ENCODE measurements at regions not wholly inside any gene's neighbourhood (a gene's known extent, or its start where the extent isn't known, plus 50 kb on each side); places are given as distances from the start of the nearest gene placed in this dataset.
A peak's percentile ranks its signal among the peaks of the same experiment; 100 is the strongest.
"Not testable (repeated sequence)": the region's sequence is repeated elsewhere in the genome, so short reads cannot be mapped to it uniquely, and the experiment has no call there.

- no peak overlapping the region for H3K9ac ChIP-seq (ENCODE audit: insufficient read length)
- H3K36me3 ChIP-seq (ENCODE audit: insufficient read depth, low read length) = no peaks in the 10 kb centered on the region
- no peak overlapping the region for H3K4me3 ChIP-seq
- H3K27ac ChIP-seq = no peak overlapping the region
- H3K9me3 ChIP-seq (ENCODE audit: low read depth, low read length) = no peaks in the 10 kb centered on the region
- DNase-seq (ENCODE audit: low read depth, low spot score) = no peak
- no peak for TF ChIP-seq EZH2 (IDR thresholded peaks at IDR 0.05)
- TF ChIP-seq FOXP2 (optimal IDR thresholded peaks at IDR 0.05; ENCODE audit: control extremely low read depth, extremely low read length, insufficient read depth) = no peak
- no peak for TF ChIP-seq POLR2AphosphoS5 (IDR thresholded peaks at IDR 0.05; ENCODE audit: borderline replicate concordance, low read depth, low read length)
Measured at GRCh38 chr13:76668716-76669115, 217.5 kb downstream of the KCTD12 start.

GRCh38 chr13:76668141-76668540, 218.1 kb downstream of the KCTD12 start:
- Histone ChIP-seq H3K27ac (no peak overlapping the region), H3K9ac (ENCODE audit: insufficient read length) (no peak overlapping the region), H3K9me3 (ENCODE audit: low read depth, low read length) (no peaks in the 10 kb centered on the region), H3K4me3 (no peak overlapping the region), H3K36me3 (ENCODE audit: insufficient read depth, low read length) (no peaks in the 10 kb centered on the region)
- no peak for DNase-seq (ENCODE audit: low read depth, low spot score)
- TF ChIP-seq FOXP2 (optimal IDR thresholded peaks at IDR 0.05; ENCODE audit: control extremely low read depth, extremely low read length, insufficient read depth) (no peak), POLR2AphosphoS5 (IDR thresholded peaks at IDR 0.05; ENCODE audit: borderline replicate concordance, low read depth, low read length) (no peak), EZH2 (IDR thresholded peaks at IDR 0.05) (no peak)

DNA sequence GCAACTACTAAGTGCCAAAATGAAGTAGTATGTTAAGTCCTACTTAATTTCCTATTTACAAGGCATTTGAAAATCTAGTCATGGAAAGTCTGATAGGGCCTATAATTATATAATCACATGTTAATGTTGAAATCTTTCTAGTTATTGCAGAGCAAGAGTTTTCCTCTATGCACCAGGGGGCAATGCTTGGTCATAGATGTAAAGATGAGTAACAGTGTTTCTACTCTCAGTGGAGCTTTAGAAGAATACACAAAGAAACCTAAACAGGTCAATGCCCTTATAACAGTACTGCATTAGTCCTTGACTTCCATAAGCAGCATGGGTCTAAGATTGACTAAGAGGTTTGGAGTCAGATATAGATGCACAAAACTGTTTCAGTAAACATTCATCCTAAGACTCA, 218.7 kb downstream of the KCTD12 start:
- H3K27ac ChIP-seq = no peak overlapping the region
- H3K9ac ChIP-seq (ENCODE audit: insufficient read length) = no peak overlapping the region
- peak; percentile 16 for DNase-seq (ENCODE audit: low read depth, low spot score)
- no peaks in the 10 kb centered on the region for H3K9me3 ChIP-seq (ENCODE audit: low read depth, low read length)
- no peak for TF ChIP-seq FOXP2 (optimal IDR thresholded peaks at IDR 0.05; ENCODE audit: control extremely low read depth, extremely low read length, insufficient read depth)
- no peak for TF ChIP-seq EZH2 (IDR thresholded peaks at IDR 0.05)
- no peak for TF ChIP-seq POLR2AphosphoS5 (IDR thresholded peaks at IDR 0.05; ENCODE audit: borderline replicate concordance, low read depth, low read length)
- H3K4me3 ChIP-seq = no peak overlapping the region
- no peaks in the 10 kb centered on the region for H3K36me3 ChIP-seq (ENCODE audit: insufficient read depth, low read length)

DNA sequence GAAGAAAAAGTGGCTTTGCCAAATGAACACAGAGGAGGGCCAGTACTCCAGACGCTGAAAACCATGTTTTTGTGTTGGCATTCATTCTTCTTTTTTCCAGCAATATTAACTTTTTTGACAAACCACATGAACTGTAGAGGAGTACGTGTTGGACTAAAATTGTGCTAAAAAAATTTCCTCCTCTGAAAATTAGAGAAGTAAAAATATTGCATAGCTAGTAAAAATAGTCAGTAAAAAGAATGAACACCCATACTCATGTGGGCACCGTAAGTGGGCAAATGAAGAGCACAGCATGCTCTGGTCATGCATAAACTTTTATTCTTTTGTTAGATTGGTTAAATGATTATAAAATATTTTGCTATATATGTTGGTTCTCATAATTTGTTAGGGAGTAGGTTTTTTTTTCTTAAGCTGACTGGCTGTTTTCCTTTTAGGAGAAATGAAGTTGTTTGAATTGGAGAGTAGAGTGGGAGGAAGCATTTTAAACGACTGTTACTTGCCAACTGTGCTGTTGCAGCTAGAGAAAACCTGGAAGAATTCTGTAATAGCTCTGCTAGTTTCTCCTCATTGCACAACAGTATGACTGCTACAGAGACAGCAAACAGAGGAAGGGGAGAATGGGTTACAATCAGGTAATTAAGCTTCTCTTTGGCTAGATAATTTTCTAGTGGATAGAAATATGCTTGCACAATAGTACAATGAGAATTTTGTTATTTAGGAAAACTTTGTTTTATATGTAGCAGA, 222.4 kb downstream of the KCTD12 start:
- Histone ChIP-seq H3K9me3 (ENCODE audit: low read depth, low read length) (no peaks in the 10 kb centered on the region), H3K36me3 (ENCODE audit: insufficient read depth, low read length) (no peaks in the 10 kb centered on the region), H3K4me3 (no peak overlapping the region), H3K27ac (no peak overlapping the region), H3K9ac (ENCODE audit: insufficient read length) (no peak overlapping the region)
- no peak for DNase-seq (ENCODE audit: low read depth, low spot score)
- TF ChIP-seq FOXP2 (optimal IDR thresholded peaks at IDR 0.05; ENCODE audit: control extremely low read depth, extremely low read length, insufficient read depth) (no peak), EZH2 (IDR thresholded peaks at IDR 0.05) (no peak), POLR2AphosphoS5 (IDR thresholded peaks at IDR 0.05; ENCODE audit: borderline replicate concordance, low read depth, low read length) (no peak)

DNA sequence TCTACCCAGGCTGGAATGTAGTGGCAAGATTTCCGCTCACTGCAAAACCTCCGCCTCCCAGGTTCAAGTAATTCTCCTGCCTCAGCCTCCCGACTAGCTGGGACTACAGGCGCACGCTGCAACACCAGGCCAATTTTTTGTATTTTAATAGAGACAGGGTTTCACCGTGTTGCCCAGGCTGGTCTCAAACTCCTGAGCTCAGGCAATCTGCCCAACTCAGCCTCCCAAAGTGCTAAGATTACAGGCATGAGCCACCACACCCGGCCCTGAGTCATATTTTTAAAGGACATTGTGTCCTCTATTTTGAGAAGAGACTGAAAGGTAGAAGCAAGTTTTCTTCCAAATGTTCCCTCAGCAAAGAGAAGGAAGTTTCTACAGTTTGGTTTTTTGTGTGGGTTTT, 227.1 kb downstream of the KCTD12 start:
- DNase-seq (ENCODE audit: low read depth, low spot score); H3K27ac ChIP-seq; H3K36me3 ChIP-seq (ENCODE audit: insufficient read depth, low read length); H3K4me3 ChIP-seq; H3K9me3 ChIP-seq (ENCODE audit: low read depth, low read length); H3K9ac ChIP-seq (ENCODE audit: insufficient read length): not testable (repeated sequence)

- Histone ChIP-seq H3K9ac (ENCODE audit: insufficient read length) (no peak overlapping the region), H3K27ac (no peak overlapping the region), H3K36me3 (ENCODE audit: insufficient read depth, low read length) (no peaks in the 10 kb centered on the region), H3K9me3 (ENCODE audit: low read depth, low read length) (no peaks in the 10 kb centered on the region), H3K4me3 (no peak overlapping the region)
- no peak for TF ChIP-seq EZH2 (IDR thresholded peaks at IDR 0.05)
- no peak for TF ChIP-seq FOXP2 (optimal IDR thresholded peaks at IDR 0.05; ENCODE audit: control extremely low read depth, extremely low read length, insufficient read depth)
- no peak for TF ChIP-seq POLR2AphosphoS5 (IDR thresholded peaks at IDR 0.05; ENCODE audit: borderline replicate concordance, low read depth, low read length)
- DNase-seq (ENCODE audit: low read depth, low spot score) = no peak
Measured at GRCh38 chr13:76656500-76656899, 229.7 kb downstream of the KCTD12 start.

- no peak overlapping the region for H3K9ac ChIP-seq (ENCODE audit: insufficient read length)
- no peak for TF ChIP-seq EZH2 (IDR thresholded peaks at IDR 0.05)
- no peak for TF ChIP-seq FOXP2 (optimal IDR thresholded peaks at IDR 0.05; ENCODE audit: control extremely low read depth, extremely low read length, insufficient read depth)
- TF ChIP-seq POLR2AphosphoS5 (IDR thresholded peaks at IDR 0.05; ENCODE audit: borderline replicate concordance, low read depth, low read length) = no peak
- no peak for DNase-seq (ENCODE audit: low read depth, low spot score)
- no peaks in the 10 kb centered on the region for H3K36me3 ChIP-seq (ENCODE audit: insufficient read depth, low read length)
- no peak overlapping the region for H3K4me3 ChIP-seq
- no peaks in the 10 kb centered on the region for H3K9me3 ChIP-seq (ENCODE audit: low read depth, low read length)
- H3K27ac ChIP-seq = no peak overlapping the region
Measured at GRCh38 chr13:76656056-76656455, 230.1 kb downstream of the KCTD12 start.

GRCh38 chr13:76654263-76654662, 231.9 kb downstream of the KCTD12 start:
- H3K27ac ChIP-seq = no peak overlapping the region
- TF ChIP-seq POLR2AphosphoS5 (IDR thresholded peaks at IDR 0.05; ENCODE audit: borderline replicate concordance, low read depth, low read length) (no peak), FOXP2 (optimal IDR thresholded peaks at IDR 0.05; ENCODE audit: control extremely low read depth, extremely low read length, insufficient read depth) (no peak), EZH2 (IDR thresholded peaks at IDR 0.05) (no peak)
- DNase-seq (ENCODE audit: low read depth, low spot score) = no peak
- H3K4me3 ChIP-seq = no peak overlapping the region
- H3K9ac ChIP-seq (ENCODE audit: insufficient read length) = no peak overlapping the region
- no peaks in the 10 kb centered on the region for H3K9me3 ChIP-seq (ENCODE audit: low read depth, low read length)
- H3K36me3 ChIP-seq (ENCODE audit: insufficient read depth, low read length) = no peaks in the 10 kb centered on the region

- no peak overlapping the region for H3K4me3 ChIP-seq
- no peaks in the 10 kb centered on the region for H3K9me3 ChIP-seq (ENCODE audit: low read depth, low read length)
- H3K27ac ChIP-seq = no peak overlapping the region
- H3K36me3 ChIP-seq (ENCODE audit: insufficient read depth, low read length) = no peaks in the 10 kb centered on the region
- no peak overlapping the region for H3K9ac ChIP-seq (ENCODE audit: insufficient read length)
- no peak for DNase-seq (ENCODE audit: low read depth, low spot score)
- TF ChIP-seq POLR2AphosphoS5 (IDR thresholded peaks at IDR 0.05; ENCODE audit: borderline replicate concordance, low read depth, low read length) = no peak
- TF ChIP-seq FOXP2 (optimal IDR thresholded peaks at IDR 0.05; ENCODE audit: control extremely low read depth, extremely low read length, insufficient read depth) = no peak
- TF ChIP-seq EZH2 (IDR thresholded peaks at IDR 0.05) = no peak
Measured at GRCh38 chr13:76651286-76651685, 234.9 kb downstream of the KCTD12 start.
